AG10803 (cell line): ENCODE measurements at regions not wholly inside any gene's neighbourhood (a gene's known extent, or its start where the extent isn't known, plus 50 kb on each side); places are given as distances from the start of the nearest gene placed in this dataset.
A peak's percentile ranks its signal among the peaks of the same experiment; 100 is the strongest.
"Not testable (repeated sequence)": the region's sequence is repeated elsewhere in the genome, so short reads cannot be mapped to it uniquely, and the experiment has no call there.

ENCODE experiments used
- DNase-seq: peaks from one replicate; pipeline ENCODE4 v3.0.0; 2010; ENCODE audit warnings: low read depth
- H3K4me3 ChIP-seq: 2 replicates; pipeline ENCODE4 v1.5.1; 2011; ENCODE audit warnings: mild to moderate bottlenecking, low read length, control low read depth
- CTCF ChIP-seq: conservative IDR thresholded peaks from 2 replicates; pipeline ENCODE4 v1.5.1; 2011; ENCODE audit warnings: mild to moderate bottlenecking, low read length, control low read depth, inconsistent platforms

- TF ChIP-seq CTCF = no peak
- DNase-seq = no peak
Observed at GRCh38 chr6:156683821-156684220, 93.4 kb upstream of the ARID1B start.

GRCh38 chr6:156676721-156677120 lies 100.5 kb upstream of the ARID1B start:
- DNase-seq = no peak
- no peak for TF ChIP-seq CTCF
- no peak overlapping the region for H3K4me3 ChIP-seq

More at GRCh38 chr6:156683821-156684220, 93.4 kb upstream of the ARID1B start:
- H3K4me3 ChIP-seq = no peak overlapping the region

- no peak for DNase-seq
- H3K4me3 ChIP-seq = no peak overlapping the region
- TF ChIP-seq CTCF = no peak
Observed at GRCh38 chr6:156674197-156674596, 103.0 kb upstream of the ARID1B start.

- not testable (repeated sequence) for DNase-seq, H3K4me3 ChIP-seq
Observed at GRCh38 chr6:156670097-156670496, 107.1 kb upstream of the ARID1B start.

GRCh38 chr6:156662025-156662445 lies 115.1 kb upstream of the ARID1B start:
- peak; percentile 83 for TF ChIP-seq CTCF
- no peak overlapping the region for H3K4me3 ChIP-seq
- peak; percentile 99 for DNase-seq

GRCh38 chr6:156660389-156660788 lies 116.8 kb upstream of the ARID1B start:
- no peak for DNase-seq
- no peak for TF ChIP-seq CTCF
- no peak overlapping the region for H3K4me3 ChIP-seq

GRCh38 chr6:156659822-156660198 lies 117.4 kb upstream of the ARID1B start:
- DNase-seq = no peak
- H3K4me3 ChIP-seq = no peak overlapping the region
- TF ChIP-seq CTCF = no peak
